ENCODE measurements at regions not wholly inside any gene's neighbourhood (a gene's known extent, or its start where the extent isn't known, plus 50 kb on each side); places are given as distances from the start of the nearest gene placed in this dataset.
"Not testable (repeated sequence)": the region's sequence is repeated elsewhere in the genome, so short reads cannot be mapped to it uniquely, and the experiment has no call there.

DNA sequence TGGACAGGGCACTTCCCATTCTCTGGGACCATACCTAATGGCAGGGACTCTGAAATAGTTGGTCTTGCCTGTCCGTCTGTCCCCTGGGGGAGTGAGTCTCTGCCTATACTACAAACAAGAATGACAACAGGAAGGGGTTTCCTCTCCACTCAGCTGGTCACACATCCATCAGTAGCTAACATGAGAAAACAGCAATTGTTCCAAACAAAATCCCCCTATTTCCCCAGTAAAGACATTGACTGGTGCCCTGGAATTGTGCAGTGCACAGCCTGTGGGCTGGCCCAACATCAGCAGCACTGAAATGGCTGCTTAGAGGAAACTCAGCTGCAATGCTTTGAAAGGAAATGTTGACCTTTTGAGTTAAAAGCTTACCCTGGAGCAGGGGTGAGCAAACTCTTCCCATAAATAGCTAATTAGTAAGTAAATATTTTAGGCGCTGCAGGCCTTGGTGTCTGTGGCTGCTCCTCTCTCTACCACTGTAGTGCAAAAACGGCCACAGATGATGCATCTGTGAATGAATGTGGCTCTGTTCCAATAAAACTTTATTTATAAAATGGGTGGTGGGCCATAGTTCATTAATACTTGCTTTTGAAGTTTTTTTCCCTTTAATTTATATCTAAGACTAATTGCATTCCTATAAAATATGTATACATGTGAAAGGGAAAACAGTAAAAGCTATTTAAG, 174.3 kb downstream of the KLF13 start:
- H3K4me3 ChIP-seq (ENCODE audit: low read depth, low read length): no peak overlapping the region
- TF ChIP-seq, protein P1, sequence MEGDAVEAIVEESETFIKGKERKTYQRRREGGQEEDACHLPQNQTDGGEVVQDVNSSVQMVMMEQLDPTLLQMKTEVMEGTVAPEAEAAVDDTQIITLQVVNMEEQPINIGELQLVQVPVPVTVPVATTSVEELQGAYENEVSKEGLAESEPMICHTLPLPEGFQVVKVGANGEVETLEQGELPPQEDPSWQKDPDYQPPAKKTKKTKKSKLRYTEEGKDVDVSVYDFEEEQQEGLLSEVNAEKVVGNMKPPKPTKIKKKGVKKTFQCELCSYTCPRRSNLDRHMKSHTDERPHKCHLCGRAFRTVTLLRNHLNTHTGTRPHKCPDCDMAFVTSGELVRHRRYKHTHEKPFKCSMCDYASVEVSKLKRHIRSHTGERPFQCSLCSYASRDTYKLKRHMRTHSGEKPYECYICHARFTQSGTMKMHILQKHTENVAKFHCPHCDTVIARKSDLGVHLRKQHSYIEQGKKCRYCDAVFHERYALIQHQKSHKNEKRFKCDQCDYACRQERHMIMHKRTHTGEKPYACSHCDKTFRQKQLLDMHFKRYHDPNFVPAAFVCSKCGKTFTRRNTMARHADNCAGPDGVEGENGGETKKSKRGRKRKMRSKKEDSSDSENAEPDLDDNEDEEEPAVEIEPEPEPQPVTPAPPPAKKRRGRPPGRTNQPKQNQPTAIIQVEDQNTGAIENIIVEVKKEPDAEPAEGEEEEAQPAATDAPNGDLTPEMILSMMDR (IDR thresholded peaks at IDR 0.05; ENCODE audit: low read depth, low read length): no peak

DNA sequence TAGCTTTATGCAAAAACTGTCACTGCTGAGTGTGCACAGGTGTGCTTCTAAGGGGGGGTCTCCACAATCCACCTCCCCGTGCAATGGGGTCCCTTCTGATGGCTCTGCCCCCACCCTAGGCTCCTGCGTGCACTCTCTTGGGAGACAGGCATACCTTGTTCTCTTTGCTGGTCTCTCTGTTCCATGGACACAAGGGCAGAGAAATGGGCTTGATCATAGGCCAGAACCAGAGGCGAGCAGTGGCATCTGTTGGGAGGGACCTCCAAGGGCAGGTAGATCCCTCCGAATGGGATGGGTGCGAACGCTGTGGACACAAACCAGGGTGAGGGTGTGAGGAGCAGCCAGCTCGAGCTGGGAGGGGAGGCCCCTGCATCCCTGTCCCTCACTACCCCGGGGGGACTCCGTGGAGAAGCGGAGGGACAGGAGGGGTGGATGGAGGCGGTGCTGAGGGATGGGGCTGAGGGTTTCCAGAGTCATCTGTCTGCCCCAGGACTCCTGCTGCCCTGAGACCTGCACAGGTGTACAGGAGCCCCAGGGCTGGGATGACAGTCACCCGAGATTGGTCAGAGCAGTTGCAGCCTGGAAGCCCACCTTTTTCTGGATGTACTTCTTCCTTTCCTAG, 175.0 kb downstream of the KLF13 start:
- TF ChIP-seq, protein P1 (IDR thresholded peaks at IDR 0.05; ENCODE audit: low read depth, low read length): no peak
- no peak overlapping the region for H3K4me3 ChIP-seq (ENCODE audit: low read depth, low read length)

DNA sequence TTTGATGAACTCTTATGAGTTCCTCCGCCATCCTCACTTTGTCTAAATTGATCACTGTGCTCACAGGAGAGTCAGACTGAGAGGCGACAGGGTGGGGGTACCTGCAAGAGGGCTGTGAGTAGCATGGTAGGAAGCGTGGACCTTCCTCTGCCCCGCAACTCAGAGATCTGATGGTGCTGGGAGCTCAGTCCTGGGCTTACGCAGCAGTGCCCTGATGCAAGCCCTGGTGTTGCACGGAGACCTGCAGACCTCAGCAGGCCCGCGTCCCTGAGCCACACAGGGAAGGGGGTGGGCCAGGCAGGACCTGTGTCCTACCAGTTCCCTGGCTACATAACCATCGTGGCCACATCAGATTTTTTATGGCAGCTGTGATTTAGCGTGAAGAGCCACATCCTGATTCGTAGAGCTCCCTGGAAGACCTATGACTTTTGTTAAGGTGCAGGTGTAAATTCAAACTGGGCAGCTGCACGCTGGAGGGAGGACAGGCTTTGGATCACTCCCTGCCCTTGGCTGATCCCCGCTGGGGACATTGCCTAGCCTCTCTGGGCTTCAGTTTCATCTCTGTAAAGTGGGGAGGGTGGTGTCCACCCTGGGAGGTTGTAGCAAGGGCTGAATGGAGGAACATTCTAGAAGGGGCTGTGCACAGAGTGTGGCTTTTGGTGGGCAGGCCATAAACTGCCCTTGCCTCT, 176.1 kb downstream of the KLF13 start:
- TF ChIP-seq, protein P1 (IDR thresholded peaks at IDR 0.05; ENCODE audit: low read depth, low read length): no peak

DNA sequence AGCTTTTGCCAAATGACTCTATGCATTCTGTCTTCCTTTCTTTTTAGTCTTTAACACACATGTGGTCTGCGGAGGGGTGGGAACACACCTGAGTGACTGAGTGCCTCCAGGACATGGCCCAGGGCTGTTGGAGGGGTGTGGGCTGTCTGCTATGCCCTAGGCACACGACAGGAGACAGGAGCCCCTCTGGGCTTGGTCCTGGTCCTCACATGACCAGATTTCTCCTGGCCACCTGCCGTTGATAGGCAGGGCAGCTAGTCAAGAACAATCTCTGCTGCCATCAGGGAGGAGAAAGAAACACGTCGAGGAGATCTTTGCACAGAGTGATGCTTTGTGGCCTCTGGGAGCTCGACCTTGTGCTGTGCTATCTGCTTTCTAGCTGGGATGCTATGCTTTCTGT, 176.6 kb downstream of the KLF13 start:
- TF ChIP-seq, protein P1 (IDR thresholded peaks at IDR 0.05; ENCODE audit: low read depth, low read length): no peak
- no peak overlapping the region for H3K4me3 ChIP-seq (ENCODE audit: low read depth, low read length)

More for the DNA sequence above, 176.1 kb downstream of the KLF13 start:
- no peak overlapping the region for H3K4me3 ChIP-seq (ENCODE audit: low read depth, low read length)

DNA sequence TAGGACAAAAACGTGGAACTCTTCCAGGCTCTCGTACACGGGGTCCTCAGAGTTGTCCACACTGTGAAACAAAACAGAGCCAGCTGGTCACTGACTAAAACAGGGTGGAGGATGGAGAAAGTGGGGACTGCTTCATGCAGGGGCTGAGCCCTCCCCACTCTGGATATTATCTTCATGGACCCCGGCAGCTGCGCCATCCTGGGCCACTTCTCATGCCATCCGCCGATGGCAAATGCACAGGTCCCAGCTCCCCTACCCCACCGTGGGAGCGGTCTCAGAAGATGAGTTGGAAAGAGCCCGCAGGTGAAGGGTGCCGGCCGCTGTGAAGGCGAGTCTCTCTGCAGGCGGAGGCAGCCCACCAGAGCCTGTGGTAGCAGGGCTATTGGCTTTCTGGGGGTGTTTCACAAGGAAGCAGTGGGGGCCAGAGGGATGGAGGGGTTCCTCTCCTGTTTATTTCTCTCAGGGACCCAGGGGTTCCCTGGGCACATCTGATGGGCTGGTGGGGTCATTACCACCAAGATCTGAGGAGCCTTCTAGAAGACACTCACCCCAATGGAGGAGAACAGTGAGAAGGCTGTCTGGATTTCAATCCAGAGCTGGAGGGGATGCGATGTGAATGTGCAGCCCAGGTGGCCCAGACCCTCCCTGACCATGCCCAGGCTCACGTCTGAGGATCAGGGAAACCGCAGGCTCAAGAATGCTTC, 177.3 kb downstream of the KLF13 start:
- H3K4me3 ChIP-seq (ENCODE audit: low read depth, low read length): no peak overlapping the region
- TF ChIP-seq, protein P1 (IDR thresholded peaks at IDR 0.05; ENCODE audit: low read depth, low read length): no peak

DNA sequence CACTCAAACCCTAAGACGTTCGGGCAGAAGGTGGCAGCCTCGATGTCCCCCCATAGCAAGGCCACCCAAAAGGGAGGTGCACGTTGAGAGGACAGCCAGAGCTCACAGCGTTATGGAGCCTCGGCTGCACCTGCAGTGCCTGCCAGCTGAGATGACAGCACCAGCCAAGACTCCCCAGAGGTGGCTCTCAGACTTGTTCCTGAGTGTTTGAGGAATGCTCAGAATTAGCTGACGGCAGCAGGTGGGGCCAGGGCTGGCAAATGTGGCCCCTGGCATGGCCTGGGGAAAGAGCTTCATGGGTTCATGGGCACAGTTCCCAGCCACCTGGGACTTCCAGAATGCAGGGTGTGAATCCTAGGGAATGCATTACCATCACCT, 177.8 kb downstream of the KLF13 start:
- no peak overlapping the region for H3K4me3 ChIP-seq (ENCODE audit: low read depth, low read length)
- TF ChIP-seq, protein P1 (IDR thresholded peaks at IDR 0.05; ENCODE audit: low read depth, low read length): no peak

DNA sequence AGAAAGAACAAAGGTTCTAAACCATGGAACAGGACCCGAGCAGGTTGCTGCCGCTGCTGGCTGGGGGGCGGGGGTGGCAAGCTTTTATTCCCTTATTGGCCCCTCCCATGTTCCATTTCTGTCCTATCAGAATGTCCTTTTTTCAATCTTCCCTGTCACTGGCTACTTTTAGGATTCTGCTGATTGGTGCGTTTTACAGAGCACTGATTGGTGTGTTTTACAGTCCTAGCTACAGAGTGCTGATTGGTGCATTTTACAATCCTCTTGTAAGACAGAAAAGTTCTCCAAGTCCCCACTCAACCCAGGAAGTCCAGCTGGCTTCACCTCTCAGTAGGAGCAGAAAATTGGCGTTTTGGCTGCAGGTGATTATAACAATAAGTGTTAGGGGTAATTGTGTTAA, 180.9 kb downstream of the KLF13 start:
- not testable (repeated sequence) for H3K4me3 ChIP-seq (ENCODE audit: low read depth, low read length)
